Jurkat, Clone E6-1 (cell line): ENCODE measurements at regions not wholly inside any gene's neighbourhood (a gene's known extent, or its start where the extent isn't known, plus 50 kb on each side); places are given as distances from the start of the nearest gene placed in this dataset.

ENCODE experiments used
- DNase-seq: peaks from one replicate; pipeline ENCODE4 v3.0.0-alpha.2; 2011; ENCODE audit warnings: low read depth, low spot score
- H3K4me3 ChIP-seq: 2 replicates; pipeline ENCODE4 v1.5.1; 2011; ENCODE audit warnings: mild to moderate bottlenecking, low read length, control low read depth, moderate library complexity

GRCh38 chr7:34260279-34260678, 354.9 kb downstream of the BMPER start:
- no peak overlapping the region for H3K4me3 ChIP-seq
- no peak for DNase-seq

DNA sequence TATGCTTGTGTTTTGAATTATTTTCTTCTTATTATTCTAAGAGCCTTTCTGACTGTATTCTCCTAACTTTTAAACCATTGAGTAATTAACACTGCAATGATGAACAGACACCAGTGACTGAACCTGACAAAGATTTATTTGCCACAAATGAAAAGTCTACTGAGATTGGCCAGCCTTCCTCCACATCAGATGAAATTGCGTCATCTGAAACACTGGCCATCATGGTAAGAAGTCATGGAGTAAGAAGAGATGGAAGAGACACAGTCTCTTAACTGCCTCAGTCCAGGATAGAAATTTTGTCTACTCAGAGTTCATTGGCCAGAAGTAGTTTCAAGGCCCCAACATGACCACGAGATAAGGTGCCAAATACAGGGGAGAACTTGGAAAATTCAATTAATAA, 357.8 kb downstream of the BMPER start:
- no peak for DNase-seq

GRCh38 chr7:34269084-34269483, 363.7 kb downstream of the BMPER start:
- no peak for DNase-seq
- no peak overlapping the region for H3K4me3 ChIP-seq

More for the DNA sequence above, 357.8 kb downstream of the BMPER start:
- H3K4me3 ChIP-seq, result no peak overlapping the region

DNA sequence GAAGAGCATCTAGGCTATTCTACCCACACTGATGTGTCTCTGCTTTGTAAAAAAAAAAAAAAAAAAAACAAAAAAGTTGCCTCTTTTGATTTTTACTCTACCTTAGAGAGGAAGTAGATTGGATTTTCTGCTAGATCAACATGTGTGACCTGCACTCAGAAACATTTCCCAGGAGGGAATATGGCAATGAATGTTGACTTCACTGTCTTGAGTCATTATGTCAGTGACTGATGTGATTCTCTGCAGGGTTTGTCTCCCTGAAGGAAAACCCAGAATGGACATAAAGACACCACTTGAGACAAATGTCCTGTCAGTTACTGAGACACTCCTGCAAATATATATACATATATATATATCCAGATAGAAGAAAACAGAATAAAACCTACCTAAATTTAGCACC, 370.3 kb downstream of the BMPER start:
- no peak for DNase-seq
- no peak overlapping the region for H3K4me3 ChIP-seq

- peak; percentile 29 for DNase-seq
- no peak overlapping the region for H3K4me3 ChIP-seq
These were observed 371.9 kb downstream of the BMPER start for GRCh38 chr7:34277016-34277802.

- DNase-seq, result no peak
- H3K4me3 ChIP-seq, result no peak overlapping the region
These were observed 372.5 kb downstream of the BMPER start for GRCh38 chr7:34277803-34278199.

- no peak for DNase-seq
These were observed 375.9 kb downstream of the BMPER start for GRCh38 chr7:34281260-34281659.

DNA sequence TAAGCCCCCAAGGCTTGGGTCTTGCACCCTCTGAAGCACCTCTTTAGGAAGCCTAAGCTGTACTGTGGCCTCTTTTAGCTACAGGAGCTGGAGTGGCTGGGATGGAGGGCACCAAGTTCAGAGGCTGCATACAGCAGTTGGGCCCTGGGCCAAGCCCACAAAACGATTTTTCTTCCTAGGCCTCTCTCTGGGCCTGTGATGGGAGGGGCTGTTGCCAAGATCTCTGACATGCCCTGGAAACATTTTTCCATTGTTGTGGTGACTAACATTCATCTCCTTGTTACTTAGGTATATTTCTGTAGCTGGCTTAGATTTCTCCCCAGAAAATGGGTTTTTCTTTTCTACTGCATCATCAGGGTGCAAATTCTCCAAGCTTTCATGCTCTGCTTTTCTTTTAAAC, 375.7 kb upstream of the NPSR1 start:
- no peak for DNase-seq
- no peak overlapping the region for H3K4me3 ChIP-seq

More at GRCh38 chr7:34281260-34281659, 375.9 kb downstream of the BMPER start:
- no peak overlapping the region for H3K4me3 ChIP-seq

DNA sequence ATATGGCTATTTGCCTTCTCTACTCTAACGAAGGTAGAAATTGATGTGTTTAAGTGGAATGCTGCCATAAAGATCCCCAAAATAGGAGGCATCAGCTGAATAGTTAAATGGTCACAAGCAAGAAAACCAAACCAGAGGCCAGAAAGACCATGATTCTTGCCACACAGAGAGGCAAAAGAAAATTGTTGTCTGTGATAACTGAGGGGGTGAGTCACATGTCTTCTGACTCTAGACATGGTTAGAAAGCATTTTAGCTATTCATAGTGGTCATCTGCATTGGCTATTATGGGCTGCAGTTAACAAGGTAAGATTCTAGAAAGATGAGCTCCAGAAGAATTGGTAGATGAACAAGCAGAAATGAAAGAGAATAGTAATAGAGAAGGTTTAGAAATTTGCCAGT, 361.4 kb upstream of the NPSR1 start:
- DNase-seq, result no peak
- no peak overlapping the region for H3K4me3 ChIP-seq

DNA sequence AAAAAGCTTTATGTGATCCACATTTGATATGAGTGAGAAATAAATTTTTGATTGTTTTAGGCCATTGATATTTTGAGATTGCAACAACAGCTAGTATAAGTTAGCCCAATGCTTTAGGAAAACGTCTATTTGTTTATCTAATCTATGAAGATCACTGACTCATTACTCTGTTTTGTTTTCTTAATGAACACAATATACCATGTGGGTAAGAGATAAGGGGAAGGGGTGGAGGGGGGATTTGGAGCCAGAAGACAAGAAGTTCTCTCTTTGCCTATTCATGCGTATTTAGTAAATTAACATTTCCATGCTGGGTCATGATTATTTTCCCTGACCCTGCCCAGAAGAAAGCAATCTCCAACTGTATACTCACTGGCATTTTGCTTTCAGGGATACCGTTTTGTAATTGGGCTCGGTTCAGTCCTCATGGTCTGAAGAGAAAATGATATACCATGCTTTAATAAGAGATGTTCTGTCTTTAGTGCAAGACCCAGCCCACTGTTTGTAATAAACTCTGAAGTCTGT, 359.5 kb upstream of the NPSR1 start:
- H3K4me3 ChIP-seq, result no peak overlapping the region
- DNase-seq, result no peak

GRCh38 chr7:34299066-34299465, 359.0 kb upstream of the NPSR1 start:
- no peak for DNase-seq

DNA sequence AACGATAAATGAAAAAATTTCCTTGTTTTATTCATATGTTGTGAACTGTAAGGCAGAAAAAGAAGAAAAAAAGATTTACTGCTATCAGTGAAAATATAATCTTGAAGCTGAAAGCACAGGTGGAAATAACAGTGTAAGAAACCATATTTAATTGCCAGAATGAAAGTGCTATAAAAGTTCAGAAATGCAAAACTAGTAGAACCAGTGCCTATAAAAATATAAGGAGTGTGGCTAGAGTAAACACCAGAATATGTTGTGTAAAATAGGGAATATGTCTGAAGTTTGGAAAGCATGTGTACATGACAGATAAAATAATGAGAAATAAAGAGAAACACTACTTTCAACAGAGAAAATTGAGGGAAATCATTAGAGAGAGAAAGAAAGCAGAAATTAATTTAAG, 350.5 kb upstream of the NPSR1 start:
- DNase-seq, result no peak
- H3K4me3 ChIP-seq, result no peak overlapping the region

More at GRCh38 chr7:34299066-34299465, 359.0 kb upstream of the NPSR1 start:
- no peak overlapping the region for H3K4me3 ChIP-seq

DNA sequence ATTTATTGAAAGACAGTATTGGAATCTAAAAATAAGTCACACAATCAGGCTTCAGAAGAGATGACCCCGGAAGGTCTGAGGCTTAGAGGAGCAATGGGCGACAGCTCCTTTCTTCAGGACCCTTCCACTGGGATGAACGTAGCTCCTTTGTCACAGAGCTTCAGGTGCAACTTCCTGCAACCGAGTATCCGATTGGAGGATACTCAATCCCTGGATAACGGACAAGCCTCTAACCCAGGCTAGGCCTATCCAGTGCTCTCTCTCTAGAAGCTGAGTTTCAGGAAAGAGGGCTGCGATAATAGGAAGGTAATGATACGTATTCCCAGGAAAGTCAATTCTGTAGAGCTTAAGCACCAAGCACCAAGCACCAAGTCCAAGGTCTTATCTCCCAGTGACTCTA, 349.4 kb upstream of the NPSR1 start:
- DNase-seq, result no peak
- H3K4me3 ChIP-seq, result no peak overlapping the region

- no peak for DNase-seq
- no peak overlapping the region for H3K4me3 ChIP-seq
These were observed 348.9 kb upstream of the NPSR1 start for GRCh38 chr7:34309116-34309515.

DNA sequence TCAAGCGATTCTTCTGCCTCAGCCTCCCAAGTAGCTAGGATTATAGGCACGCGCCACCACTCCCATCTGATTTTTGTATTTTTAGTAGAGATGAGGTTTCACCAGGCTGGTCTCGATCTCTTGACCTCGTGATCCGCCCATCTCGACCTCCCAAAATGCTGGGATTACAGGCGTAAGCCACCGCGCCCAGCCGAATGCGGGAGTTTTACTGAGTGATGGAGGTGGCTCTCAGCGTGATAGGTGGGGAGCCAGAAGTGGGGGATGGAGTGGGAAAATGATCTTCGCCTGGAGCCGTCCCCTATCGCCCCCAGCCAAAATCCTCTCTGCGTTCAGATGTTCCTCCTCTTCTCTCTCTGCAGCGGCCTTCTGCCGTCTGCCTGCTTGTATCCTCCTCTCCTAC, 348.4 kb upstream of the NPSR1 start:
- H3K4me3 ChIP-seq, result no peak overlapping the region
- DNase-seq, result no peak

GRCh38 chr7:34311591-34311990, 346.4 kb upstream of the NPSR1 start:
- no peak overlapping the region for H3K4me3 ChIP-seq
- DNase-seq, result no peak

GRCh38 chr7:34312624-34313023, 345.4 kb upstream of the NPSR1 start:
- H3K4me3 ChIP-seq, result no peak overlapping the region
- no peak for DNase-seq

GRCh38 chr7:34313289-34313688, 344.7 kb upstream of the NPSR1 start:
- DNase-seq, result no peak

DNA sequence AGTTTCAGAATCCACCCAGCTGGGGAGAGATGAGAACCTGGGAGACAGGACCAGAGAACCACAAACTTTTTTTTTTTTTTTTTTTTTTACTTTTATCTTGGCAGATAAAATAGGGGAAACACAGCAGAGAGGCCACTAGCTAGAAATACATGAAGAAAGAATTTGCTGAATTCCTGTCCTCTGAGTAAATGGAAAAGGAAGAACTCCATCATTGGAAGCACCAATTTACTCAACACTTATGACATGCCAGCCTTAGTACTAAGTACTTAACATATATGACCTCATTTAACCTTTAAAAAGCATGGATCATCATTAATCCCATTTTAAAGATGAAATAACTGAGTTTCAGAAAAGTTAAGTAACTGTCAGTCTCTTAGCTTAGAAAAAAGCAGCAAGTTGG, 343.0 kb upstream of the NPSR1 start:
- no peak overlapping the region for H3K4me3 ChIP-seq
- DNase-seq, result no peak

More at GRCh38 chr7:34313289-34313688, 344.7 kb upstream of the NPSR1 start:
- no peak overlapping the region for H3K4me3 ChIP-seq

DNA sequence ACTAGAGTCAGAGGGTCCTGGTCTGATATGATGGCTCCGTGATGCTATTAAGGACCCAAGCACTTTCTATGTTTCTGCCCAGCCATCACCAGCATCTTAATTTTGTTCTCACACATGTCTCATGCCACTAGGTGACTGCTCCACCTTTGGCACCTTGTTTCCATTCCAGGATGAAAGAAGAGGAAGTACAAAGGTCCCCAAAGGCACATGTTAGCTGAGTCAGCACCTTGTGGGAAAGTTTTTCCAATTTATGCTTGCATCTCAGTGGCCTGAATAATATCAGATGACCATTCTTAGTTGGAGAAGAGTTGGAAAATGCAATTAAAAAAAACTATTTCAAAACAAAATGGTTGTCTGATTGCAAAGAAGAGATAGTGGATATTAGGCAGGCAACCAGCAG, 341.0 kb upstream of the NPSR1 start:
- no peak overlapping the region for H3K4me3 ChIP-seq
- DNase-seq, result no peak

DNA sequence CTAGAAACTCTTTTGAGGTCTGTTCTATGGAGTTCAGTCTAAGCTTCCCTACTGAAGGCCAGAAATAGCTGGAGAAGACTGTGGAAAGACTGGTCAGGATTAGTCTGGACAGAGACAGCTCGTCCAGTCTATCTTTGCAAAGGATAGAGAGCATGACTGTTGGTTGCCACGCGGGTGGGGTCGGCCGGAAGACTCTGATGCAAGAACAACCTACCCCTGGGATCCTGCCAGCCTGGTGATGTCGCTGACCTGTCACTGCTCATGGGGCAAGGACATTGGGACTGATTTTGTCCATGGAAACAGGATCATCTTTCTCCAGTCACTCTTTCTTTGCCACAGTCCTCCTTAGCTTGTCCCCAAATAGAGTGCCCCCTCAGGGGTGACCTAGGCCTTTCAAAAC, 337.6 kb upstream of the NPSR1 start:
- no peak for DNase-seq
- no peak overlapping the region for H3K4me3 ChIP-seq
